ENCODE measurements at regions not wholly inside any gene's neighbourhood (a gene's known extent, or its start where the extent isn't known, plus 50 kb on each side); places are given as distances from the start of the nearest gene placed in this dataset.

DNA sequence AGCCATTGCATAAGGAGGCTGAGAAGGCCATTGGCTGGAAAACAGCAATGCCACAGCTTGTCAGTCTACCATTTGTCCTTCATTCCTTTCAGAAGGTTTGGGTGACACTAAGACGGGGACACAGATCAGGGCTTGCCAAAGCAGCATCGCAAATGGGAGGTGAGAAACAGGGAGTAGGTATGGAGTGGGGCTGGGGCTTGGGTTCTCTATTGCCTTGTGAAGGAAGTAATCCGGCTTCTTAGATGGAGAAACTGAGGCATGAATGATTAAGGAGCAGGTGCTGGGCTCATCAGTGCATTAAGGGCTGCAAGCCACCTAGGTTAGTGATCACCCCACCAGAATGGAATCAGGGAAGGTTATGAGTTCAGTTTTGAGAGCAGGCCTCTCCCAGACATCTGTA, 115.6 kb upstream of the NMNAT3 start:
- POLR2A ChIA-PET, result no interaction called here
- H3K27ac Mint-ChIP-seq, result no peak overlapping the region
- no peak for DNase-seq (ENCODE audit: low spot score)
- CTCF ChIA-PET, result no interaction called here
- H3K9me3 Mint-ChIP-seq, result peaks cover 11% of the 10 kb centered on the region
- ATAC-seq, result no peak
- TF ChIP-seq, protein P1, sequence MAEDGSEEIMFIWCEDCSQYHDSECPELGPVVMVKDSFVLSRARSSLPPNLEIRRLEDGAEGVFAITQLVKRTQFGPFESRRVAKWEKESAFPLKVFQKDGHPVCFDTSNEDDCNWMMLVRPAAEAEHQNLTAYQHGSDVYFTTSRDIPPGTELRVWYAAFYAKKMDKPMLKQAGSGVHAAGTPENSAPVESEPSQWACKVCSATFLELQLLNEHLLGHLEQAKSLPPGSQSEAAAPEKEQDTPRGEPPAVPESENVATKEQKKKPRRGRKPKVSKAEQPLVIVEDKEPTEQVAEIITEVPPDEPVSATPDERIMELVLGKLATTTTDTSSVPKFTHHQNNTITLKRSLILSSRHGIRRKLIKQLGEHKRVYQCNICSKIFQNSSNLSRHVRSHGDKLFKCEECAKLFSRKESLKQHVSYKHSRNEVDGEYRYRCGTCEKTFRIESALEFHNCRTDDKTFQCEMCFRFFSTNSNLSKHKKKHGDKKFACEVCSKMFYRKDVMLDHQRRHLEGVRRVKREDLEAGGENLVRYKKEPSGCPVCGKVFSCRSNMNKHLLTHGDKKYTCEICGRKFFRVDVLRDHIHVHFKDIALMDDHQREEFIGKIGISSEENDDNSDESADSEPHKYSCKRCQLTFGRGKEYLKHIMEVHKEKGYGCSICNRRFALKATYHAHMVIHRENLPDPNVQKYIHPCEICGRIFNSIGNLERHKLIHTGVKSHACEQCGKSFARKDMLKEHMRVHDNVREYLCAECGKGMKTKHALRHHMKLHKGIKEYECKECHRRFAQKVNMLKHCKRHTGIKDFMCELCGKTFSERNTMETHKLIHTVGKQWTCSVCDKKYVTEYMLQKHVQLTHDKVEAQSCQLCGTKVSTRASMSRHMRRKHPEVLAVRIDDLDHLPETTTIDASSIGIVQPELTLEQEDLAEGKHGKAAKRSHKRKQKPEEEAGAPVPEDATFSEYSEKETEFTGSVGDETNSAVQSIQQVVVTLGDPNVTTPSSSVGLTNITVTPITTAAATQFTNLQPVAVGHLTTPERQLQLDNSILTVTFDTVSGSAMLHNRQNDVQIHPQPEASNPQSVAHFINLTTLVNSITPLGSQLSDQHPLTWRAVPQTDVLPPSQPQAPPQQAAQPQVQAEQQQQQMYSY (CRISPR knock-in tag; IDR thresholded peaks at IDR 0.05), result no peak
- no peak for TF ChIP-seq SOX15 (CRISPR knock-in tag; IDR thresholded peaks at IDR 0.05)
- no peak for TF ChIP-seq SMAD4 (CRISPR knock-in tag; IDR thresholded peaks at IDR 0.05)
- TF ChIP-seq, protein P2, sequence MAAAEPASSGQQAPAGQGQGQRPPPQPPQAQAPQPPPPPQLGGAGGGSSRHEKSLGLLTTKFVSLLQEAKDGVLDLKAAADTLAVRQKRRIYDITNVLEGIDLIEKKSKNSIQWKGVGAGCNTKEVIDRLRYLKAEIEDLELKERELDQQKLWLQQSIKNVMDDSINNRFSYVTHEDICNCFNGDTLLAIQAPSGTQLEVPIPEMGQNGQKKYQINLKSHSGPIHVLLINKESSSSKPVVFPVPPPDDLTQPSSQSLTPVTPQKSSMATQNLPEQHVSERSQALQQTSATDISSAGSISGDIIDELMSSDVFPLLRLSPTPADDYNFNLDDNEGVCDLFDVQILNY (CRISPR knock-in tag; IDR thresholded peaks at IDR 0.05), result no peak
- no peak for TF ChIP-seq TEAD1 (CRISPR knock-in tag; IDR thresholded peaks at IDR 0.05)
- H3K4me1 Mint-ChIP-seq, result no peaks in the 10 kb centered on the region
- no peaks in the 10 kb centered on the region for H3K36me3 Mint-ChIP-seq
- H3K4me3 Mint-ChIP-seq, result no peak overlapping the region
- no peaks in the 10 kb centered on the region; the same call in 1 of the 2 replicates for H3K27me3 Mint-ChIP-seq (ENCODE audit: low read depth)

DNA sequence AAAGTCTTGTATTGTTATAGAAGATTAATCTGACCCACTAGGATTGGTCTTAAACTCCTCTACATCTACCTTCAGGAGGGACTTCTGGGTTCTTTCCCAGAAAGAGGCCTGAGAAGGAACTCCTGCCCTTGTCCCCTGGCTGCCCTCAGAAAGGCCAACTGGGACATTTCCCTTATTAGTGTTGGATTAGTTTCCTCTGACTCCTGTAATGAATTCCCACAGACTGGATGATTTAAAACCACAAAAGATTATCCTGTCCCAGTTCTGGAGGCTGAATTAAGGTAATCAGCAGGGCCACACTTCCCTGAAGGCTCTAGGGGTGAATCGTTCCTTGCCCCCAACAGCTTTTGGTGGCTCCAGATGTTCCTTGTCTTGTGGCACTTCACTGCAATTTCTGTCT, 102.8 kb upstream of the NMNAT3 start:
- Mint-ChIP-seq H3K4me3 (no peak overlapping the region), H3K27ac (no peak overlapping the region), H3K36me3 (no peaks in the 10 kb centered on the region), H3K9me3 (peaks cover 6% of the 10 kb centered on the region), H3K27me3 (ENCODE audit: low read depth) (no peaks in the 10 kb centered on the region), H3K4me1 (no peaks in the 10 kb centered on the region; the same call in 1 of the 2 replicates)
- DNase-seq (ENCODE audit: low spot score) (no peak), ATAC-seq (no peak)
- POLR2A ChIA-PET, result no interaction called here
- CTCF ChIA-PET, result no interaction called here
- TF ChIP-seq CREM (CRISPR knock-in tag; IDR thresholded peaks at IDR 0.05) (no peak), SMAD3 (CRISPR knock-in tag; IDR thresholded peaks at IDR 0.05; ENCODE audit: borderline replicate concordance) (no peak), ZNF416 (CRISPR knock-in tag; IDR thresholded peaks at IDR 0.05) (no peak), TP53 (CRISPR knock-in tag; IDR thresholded peaks at IDR 0.05) (no peak), PRRX2 (CRISPR knock-in tag; IDR thresholded peaks at IDR 0.05) (no peak), SP1 (CRISPR knock-in tag; conservative IDR thresholded peaks at IDR 0.05) (no peak), NFYB (CRISPR knock-in tag; conservative IDR thresholded peaks at IDR 0.05; ENCODE audit: low read depth) (no peak)
- TF ChIP-seq, protein P3, sequence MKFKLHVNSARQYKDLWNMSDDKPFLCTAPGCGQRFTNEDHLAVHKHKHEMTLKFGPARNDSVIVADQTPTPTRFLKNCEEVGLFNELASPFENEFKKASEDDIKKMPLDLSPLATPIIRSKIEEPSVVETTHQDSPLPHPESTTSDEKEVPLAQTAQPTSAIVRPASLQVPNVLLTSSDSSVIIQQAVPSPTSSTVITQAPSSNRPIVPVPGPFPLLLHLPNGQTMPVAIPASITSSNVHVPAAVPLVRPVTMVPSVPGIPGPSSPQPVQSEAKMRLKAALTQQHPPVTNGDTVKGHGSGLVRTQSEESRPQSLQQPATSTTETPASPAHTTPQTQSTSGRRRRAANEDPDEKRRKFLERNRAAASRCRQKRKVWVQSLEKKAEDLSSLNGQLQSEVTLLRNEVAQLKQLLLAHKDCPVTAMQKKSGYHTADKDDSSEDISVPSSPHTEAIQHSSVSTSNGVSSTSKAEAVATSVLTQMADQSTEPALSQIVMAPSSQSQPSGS (CRISPR knock-in tag; IDR thresholded peaks at IDR 0.05; ENCODE audit: borderline replicate concordance, low read depth), result no peak
- TF ChIP-seq, protein P4, sequence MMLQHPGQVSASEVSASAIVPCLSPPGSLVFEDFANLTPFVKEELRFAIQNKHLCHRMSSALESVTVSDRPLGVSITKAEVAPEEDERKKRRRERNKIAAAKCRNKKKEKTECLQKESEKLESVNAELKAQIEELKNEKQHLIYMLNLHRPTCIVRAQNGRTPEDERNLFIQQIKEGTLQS (CRISPR knock-in tag; conservative IDR thresholded peaks at IDR 0.05), result no peak
- TF ChIP-seq, protein P5, sequence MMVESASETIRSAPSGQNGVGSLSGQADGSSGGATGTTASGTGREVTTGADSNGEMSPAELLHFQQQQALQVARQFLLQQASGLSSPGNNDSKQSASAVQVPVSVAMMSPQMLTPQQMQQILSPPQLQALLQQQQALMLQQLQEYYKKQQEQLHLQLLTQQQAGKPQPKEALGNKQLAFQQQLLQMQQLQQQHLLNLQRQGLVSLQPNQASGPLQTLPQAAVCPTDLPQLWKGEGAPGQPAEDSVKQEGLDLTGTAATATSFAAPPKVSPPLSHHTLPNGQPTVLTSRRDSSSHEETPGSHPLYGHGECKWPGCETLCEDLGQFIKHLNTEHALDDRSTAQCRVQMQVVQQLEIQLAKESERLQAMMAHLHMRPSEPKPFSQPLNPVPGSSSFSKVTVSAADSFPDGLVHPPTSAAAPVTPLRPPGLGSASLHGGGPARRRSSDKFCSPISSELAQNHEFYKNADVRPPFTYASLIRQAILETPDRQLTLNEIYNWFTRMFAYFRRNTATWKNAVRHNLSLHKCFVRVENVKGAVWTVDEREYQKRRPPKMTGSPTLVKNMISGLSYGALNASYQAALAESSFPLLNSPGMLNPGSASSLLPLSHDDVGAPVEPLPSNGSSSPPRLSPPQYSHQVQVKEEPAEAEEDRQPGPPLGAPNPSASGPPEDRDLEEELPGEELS (CRISPR knock-in tag; IDR thresholded peaks at IDR 0.05), result no peak
- TF ChIP-seq, protein P6, sequence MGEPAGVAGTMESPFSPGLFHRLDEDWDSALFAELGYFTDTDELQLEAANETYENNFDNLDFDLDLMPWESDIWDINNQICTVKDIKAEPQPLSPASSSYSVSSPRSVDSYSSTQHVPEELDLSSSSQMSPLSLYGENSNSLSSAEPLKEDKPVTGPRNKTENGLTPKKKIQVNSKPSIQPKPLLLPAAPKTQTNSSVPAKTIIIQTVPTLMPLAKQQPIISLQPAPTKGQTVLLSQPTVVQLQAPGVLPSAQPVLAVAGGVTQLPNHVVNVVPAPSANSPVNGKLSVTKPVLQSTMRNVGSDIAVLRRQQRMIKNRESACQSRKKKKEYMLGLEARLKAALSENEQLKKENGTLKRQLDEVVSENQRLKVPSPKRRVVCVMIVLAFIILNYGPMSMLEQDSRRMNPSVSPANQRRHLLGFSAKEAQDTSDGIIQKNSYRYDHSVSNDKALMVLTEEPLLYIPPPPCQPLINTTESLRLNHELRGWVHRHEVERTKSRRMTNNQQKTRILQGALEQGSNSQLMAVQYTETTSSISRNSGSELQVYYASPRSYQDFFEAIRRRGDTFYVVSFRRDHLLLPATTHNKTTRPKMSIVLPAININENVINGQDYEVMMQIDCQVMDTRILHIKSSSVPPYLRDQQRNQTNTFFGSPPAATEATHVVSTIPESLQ (CRISPR knock-in tag; IDR thresholded peaks at IDR 0.05), result no peak
- TF ChIP-seq, protein P7, sequence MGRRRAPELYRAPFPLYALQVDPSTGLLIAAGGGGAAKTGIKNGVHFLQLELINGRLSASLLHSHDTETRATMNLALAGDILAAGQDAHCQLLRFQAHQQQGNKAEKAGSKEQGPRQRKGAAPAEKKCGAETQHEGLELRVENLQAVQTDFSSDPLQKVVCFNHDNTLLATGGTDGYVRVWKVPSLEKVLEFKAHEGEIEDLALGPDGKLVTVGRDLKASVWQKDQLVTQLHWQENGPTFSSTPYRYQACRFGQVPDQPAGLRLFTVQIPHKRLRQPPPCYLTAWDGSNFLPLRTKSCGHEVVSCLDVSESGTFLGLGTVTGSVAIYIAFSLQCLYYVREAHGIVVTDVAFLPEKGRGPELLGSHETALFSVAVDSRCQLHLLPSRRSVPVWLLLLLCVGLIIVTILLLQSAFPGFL (CRISPR knock-in tag; IDR thresholded peaks at IDR 0.05; ENCODE audit: borderline replicate concordance), result no peak
- TF ChIP-seq, protein P8, sequence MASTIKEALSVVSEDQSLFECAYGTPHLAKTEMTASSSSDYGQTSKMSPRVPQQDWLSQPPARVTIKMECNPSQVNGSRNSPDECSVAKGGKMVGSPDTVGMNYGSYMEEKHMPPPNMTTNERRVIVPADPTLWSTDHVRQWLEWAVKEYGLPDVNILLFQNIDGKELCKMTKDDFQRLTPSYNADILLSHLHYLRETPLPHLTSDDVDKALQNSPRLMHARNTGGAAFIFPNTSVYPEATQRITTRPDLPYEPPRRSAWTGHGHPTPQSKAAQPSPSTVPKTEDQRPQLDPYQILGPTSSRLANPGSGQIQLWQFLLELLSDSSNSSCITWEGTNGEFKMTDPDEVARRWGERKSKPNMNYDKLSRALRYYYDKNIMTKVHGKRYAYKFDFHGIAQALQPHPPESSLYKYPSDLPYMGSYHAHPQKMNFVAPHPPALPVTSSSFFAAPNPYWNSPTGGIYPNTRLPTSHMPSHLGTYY (CRISPR knock-in tag; IDR thresholded peaks at IDR 0.05), result no peak
- TF ChIP-seq, protein P9, sequence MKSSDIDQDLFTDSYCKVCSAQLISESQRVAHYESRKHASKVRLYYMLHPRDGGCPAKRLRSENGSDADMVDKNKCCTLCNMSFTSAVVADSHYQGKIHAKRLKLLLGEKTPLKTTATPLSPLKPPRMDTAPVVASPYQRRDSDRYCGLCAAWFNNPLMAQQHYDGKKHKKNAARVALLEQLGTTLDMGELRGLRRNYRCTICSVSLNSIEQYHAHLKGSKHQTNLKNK (CRISPR knock-in tag; IDR thresholded peaks at IDR 0.05), result no peak

Measured in WTC11 (cell line).